Cardiac muscle cell (in vitro differentiated cells and primary cell): ENCODE measurements at regions not wholly inside any gene's neighbourhood (a gene's known extent, or its start where the extent isn't known, plus 50 kb on each side); places are given as distances from the start of the nearest gene placed in this dataset.
"Not testable (repeated sequence)": the region's sequence is repeated elsewhere in the genome, so short reads cannot be mapped to it uniquely, and the experiment has no call there.

Experiments used
- DNase-seq, 2 donors: peaks; one replicate each; pipeline versions ENCODE4 v3.0.0 to v3.0.0-alpha.2; 2010 to 2017; ENCODE audit warnings: low read depth in 1 of 2, low spot score in 1 of 2
- H3K27ac ChIP-seq: fragments of 200-600 bp; sonication (generic); 2 replicates; pipeline ENCODE4 v1.5.1; 2016
- H3K27me3 ChIP-seq: fragments of 200-600 bp; sonication (generic); 2 replicates; pipeline ENCODE4 v1.6.0; 2016; ENCODE audit warnings: control low read depth
- H3K36me3 ChIP-seq: fragments of 200-600 bp; sonication (generic); 2 replicates; pipeline ENCODE4 v1.5.1; 2016; ENCODE audit warnings: control low read depth
- H3K4me1 ChIP-seq: fragments of 200-600 bp; sonication (generic); 2 replicates; pipeline ENCODE4 v1.8.1; 2017; ENCODE audit warnings: low read depth, mild to moderate bottlenecking, mixed run types
- H3K4me3 ChIP-seq: fragments of 200-600 bp; sonication (generic); 2 replicates; pipeline ENCODE4 v1.5.1; 2016; ENCODE audit warnings: mild to moderate bottlenecking
- H3K9me3 ChIP-seq: fragments of 200-600 bp; sonication (generic); 2 replicates; pipeline ENCODE4 v1.5.1; 2017; ENCODE audit warnings: low read depth, mild to moderate bottlenecking, control low read depth
- CTCF ChIP-seq: IDR thresholded peaks from 2 replicates; pipeline ENCODE4 v1.5.1; 2012; ENCODE audit warnings: low read depth, mild to moderate bottlenecking, low read length

- Histone ChIP-seq H3K27me3 (no peaks in the 10 kb centered on the region), H3K9me3 (no peaks in the 10 kb centered on the region), H3K4me3 (no peak overlapping the region), H3K4me1 (no peaks in the 10 kb centered on the region), H3K36me3 (no peaks in the 10 kb centered on the region), H3K27ac (no peak overlapping the region)
- TF ChIP-seq CTCF: no peak
- DNase-seq: no peak
These were observed 230.9 kb upstream of the MSX2 start for GRCh38 chr5:174493530-174493929.

DNA sequence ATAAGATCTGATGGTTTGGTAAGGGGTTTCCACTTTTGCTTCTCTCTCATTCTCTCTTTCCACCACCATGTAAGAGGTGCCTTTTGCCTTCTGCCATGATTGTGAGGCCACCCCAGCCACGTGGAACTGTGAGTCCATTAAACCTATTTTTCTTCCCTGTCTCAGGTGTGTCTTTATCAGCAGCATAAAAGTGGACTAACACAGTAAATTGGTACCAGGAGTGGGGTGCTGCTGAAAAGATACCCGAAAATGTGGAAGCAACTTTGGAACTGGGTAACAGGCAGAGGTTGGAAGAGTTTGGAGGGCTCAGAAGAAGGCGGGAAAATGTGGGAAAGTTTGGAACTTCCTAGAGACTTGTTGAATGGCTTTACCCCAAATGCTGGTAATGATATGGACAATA lies 226.4 kb upstream of the MSX2 start:
- not testable (repeated sequence) for H3K27me3 ChIP-seq, H3K9me3 ChIP-seq, H3K27ac ChIP-seq, H3K4me1 ChIP-seq, DNase-seq, H3K36me3 ChIP-seq, H3K4me3 ChIP-seq

GRCh38 chr5:174498575-174498974 lies 225.8 kb upstream of the MSX2 start:
- not testable (repeated sequence) for H3K36me3 ChIP-seq, H3K27ac ChIP-seq, H3K4me3 ChIP-seq, H3K4me1 ChIP-seq, H3K27me3 ChIP-seq, DNase-seq, H3K9me3 ChIP-seq

- TF ChIP-seq CTCF: no peak
- DNase-seq: no peak
These were observed 223.7 kb upstream of the MSX2 start for GRCh38 chr5:174500636-174501035.

GRCh38 chr5:174501461-174502069 lies 222.8 kb upstream of the MSX2 start:
- TF ChIP-seq CTCF: no peak
- Histone ChIP-seq H3K27ac (no peak overlapping the region), H3K36me3 (no peaks in the 10 kb centered on the region), H3K4me3 (no peak overlapping the region), H3K4me1 (no peaks in the 10 kb centered on the region), H3K9me3 (no peaks in the 10 kb centered on the region), H3K27me3 (no peaks in the 10 kb centered on the region)
- peak in 1 of 2 donors; percentile 44 for DNase-seq

More at GRCh38 chr5:174500636-174501035, 223.7 kb upstream of the MSX2 start:
- Histone ChIP-seq H3K27ac (no peak overlapping the region), H3K4me1 (no peaks in the 10 kb centered on the region), H3K9me3 (no peaks in the 10 kb centered on the region), H3K27me3 (no peaks in the 10 kb centered on the region), H3K36me3 (no peaks in the 10 kb centered on the region), H3K4me3 (no peak overlapping the region)

GRCh38 chr5:174503086-174503460 lies 221.3 kb upstream of the MSX2 start:
- H3K27ac ChIP-seq: no peak overlapping the region
- H3K27me3 ChIP-seq: no peaks in the 10 kb centered on the region
- H3K4me1 ChIP-seq: no peaks in the 10 kb centered on the region
- no peak for TF ChIP-seq CTCF
- no peaks in the 10 kb centered on the region for H3K9me3 ChIP-seq
- no peak for DNase-seq
- H3K4me3 ChIP-seq: no peak overlapping the region
- H3K36me3 ChIP-seq: no peaks in the 10 kb centered on the region
